AG04450 (cell line): ENCODE measurements at regions not wholly inside any gene's neighbourhood (a gene's known extent, or its start where the extent isn't known, plus 50 kb on each side); places are given as distances from the start of the nearest gene placed in this dataset.
"Not testable (repeated sequence)": the region's sequence is repeated elsewhere in the genome, so short reads cannot be mapped to it uniquely, and the experiment has no call there.

Experiments
- CTCF ChIA-PET: fragments of 300-600, 350-600 bp; formaldehyde crosslinking; extraction: SDS; loops from one replicate; lab custom pipeline; 2022; ENCODE audit warnings: antibody characterized with exemption, inconsistent platforms; lab: Charles Lee
- POLR2A ChIA-PET: fragments of 350-600 bp; formaldehyde crosslinking; extraction: SDS; loops from one replicate; lab custom pipeline; 2021; ENCODE audit warnings: antibody characterized with exemption, inconsistent platforms; lab: Yijun Ruan, JAX
- DNase-seq: peaks from one replicate; pipeline ENCODE4 v3.0.0-alpha.2; 2011; ENCODE audit warnings: low read depth, low spot score
- H3K27ac ChIP-seq: one replicate; pipeline ENCODE4 v1.5.1; 2012; ENCODE audit warnings: low read depth, low read length, control low read depth
- H3K27me3 ChIP-seq: one replicate; pipeline ENCODE4 v1.6.0; 2012; ENCODE audit warnings: low read length; ENCODE audit not compliant: control insufficient read depth, insufficient read depth
- H3K4me3 ChIP-seq: 2 replicates; pipeline ENCODE4 v1.5.1; 2011; ENCODE audit warnings: mild to moderate bottlenecking, low read depth, low read length, control low read depth
- H3K9me3 ChIP-seq: 2 replicates; pipeline ENCODE4 v1.5.1; 2012; ENCODE audit warnings: low read length; ENCODE audit not compliant: control insufficient read depth, insufficient read depth
- CTCF ChIP-seq: IDR thresholded peaks from 2 replicates; pipeline ENCODE4 v1.5.1; 2011; ENCODE audit warnings: low read depth, low read length, control low read depth, inconsistent platforms

DNA sequence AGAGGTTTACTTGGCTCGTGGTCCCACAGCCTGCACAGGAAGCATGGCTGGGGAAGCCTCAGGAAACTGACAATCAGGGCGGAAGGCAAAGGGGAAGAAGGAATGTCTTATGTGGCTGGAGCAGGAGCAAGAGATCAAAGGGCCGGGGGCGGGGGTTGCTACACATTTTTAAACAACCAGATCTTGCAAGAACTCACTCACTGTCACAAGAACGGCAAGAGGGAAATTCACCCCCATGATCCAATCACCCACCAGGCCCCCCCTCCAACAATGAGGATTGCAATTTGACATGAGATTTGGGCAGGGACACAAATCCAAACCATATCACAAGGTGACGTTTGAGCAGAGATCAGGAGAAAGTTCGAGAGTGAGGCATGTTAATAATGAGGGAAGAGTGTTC, 163.7 kb upstream of the RPH3A start:
- no peak for TF ChIP-seq CTCF
- Histone ChIP-seq H3K27ac (no peak overlapping the region), H3K27me3 (no peaks in the 10 kb centered on the region), H3K9me3 (no peaks in the 10 kb centered on the region), H3K4me3 (no peak overlapping the region)
- POLR2A ChIA-PET: no interaction called here
- CTCF ChIA-PET: interaction anchor here (0.7 kb wide), 1 partner anchor 31 kb away, joined by 7 read pairs; no protein-coding TSS in a partner anchor
- DNase-seq: no peak

DNA sequence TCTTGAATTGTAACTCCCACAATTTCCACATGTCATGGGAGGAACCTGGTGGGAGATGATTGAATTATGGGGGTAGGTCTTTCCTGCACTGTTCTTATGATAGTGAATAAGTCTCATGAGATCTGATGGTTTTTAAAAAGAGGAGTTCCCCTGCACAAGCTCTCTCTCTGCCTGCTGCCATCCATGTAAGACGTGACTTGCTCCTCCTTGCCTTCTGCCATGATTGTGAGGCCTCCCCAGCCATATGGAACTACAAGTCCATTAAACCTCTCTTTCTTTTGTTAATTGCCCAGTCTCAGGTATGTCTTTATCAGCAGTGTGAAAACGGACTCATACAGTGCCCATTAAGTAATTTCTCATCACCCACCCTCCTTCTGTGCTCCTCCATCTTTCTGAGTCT, 159.6 kb upstream of the RPH3A start:
- DNase-seq, H3K9me3 ChIP-seq, H3K27me3 ChIP-seq, H3K4me3 ChIP-seq, POLR2A ChIA-PET, H3K27ac ChIP-seq, CTCF ChIA-PET: not testable (repeated sequence)

DNA sequence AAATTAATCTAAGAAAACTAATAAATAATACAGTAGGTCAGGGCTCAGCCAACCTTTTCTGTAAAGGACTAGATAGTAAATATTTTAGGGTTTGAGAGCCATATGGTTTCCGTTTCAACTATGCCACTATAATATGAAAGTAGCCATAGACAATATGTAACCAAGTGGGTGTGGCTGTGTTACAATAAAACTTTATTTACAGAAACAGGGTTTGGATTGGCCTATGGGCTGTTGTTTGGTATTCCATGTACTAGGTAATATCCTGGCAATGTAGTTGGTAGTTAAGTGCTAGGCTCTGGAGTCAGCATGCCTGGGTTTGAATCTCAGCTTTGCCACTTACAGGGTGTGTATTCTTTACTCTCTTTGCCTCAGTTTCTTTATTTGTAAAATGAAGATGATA, 156.5 kb upstream of the RPH3A start:
- TF ChIP-seq CTCF: no peak
- CTCF ChIA-PET: no interaction called here
- DNase-seq: no peak
- H3K9me3 ChIP-seq: no peaks in the 10 kb centered on the region
- no peak overlapping the region for H3K4me3 ChIP-seq
- no peaks in the 10 kb centered on the region for H3K27me3 ChIP-seq
- POLR2A ChIA-PET: no interaction called here
- no peak overlapping the region for H3K27ac ChIP-seq

GRCh38 chr12:112638420-112638819, 153.1 kb upstream of the RPH3A start:
- no peak for TF ChIP-seq CTCF
- H3K9me3 ChIP-seq: no peaks in the 10 kb centered on the region
- no peak overlapping the region for H3K27ac ChIP-seq
- no peak overlapping the region for H3K4me3 ChIP-seq
- CTCF ChIA-PET: no interaction called here
- no peak for DNase-seq
- H3K27me3 ChIP-seq: no peaks in the 10 kb centered on the region
- POLR2A ChIA-PET: no interaction called here

- ChIA-PET POLR2A (no interaction called here), CTCF (no interaction called here)
- H3K4me3 ChIP-seq: no peak overlapping the region
- no peak for DNase-seq
- no peak overlapping the region for H3K27ac ChIP-seq
- no peaks in the 10 kb centered on the region for H3K27me3 ChIP-seq
- no peaks in the 10 kb centered on the region for H3K9me3 ChIP-seq
- no peak for TF ChIP-seq CTCF
These were observed 146.0 kb upstream of the RPH3A start for GRCh38 chr12:112645586-112645985.

DNA sequence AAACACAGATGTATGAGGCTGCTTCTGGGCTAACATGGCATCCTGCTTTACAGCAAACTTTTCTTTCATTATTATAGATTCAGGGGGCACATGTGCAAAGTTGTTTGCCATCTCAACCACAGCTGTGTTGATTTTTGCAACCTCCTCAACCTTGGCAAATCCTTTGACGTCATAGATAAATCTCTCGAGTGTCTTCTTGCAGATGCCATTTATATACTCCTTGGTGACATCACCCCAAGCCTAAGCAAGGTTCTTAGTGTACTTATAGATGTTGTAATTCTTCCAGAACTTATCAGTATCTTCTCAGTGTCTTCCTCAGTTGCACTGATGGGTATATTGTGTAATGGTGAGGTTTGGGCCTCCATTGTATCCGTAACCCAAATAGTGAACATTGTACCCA, 135.4 kb upstream of the RPH3A start:
- CTCF ChIA-PET: no interaction called here
- H3K4me3 ChIP-seq: no peak overlapping the region
- DNase-seq: no peak

More for the DNA sequence above, 135.4 kb upstream of the RPH3A start:
- Histone ChIP-seq H3K27me3 (no peaks in the 10 kb centered on the region), H3K27ac (no peak overlapping the region), H3K9me3 (no peaks in the 10 kb centered on the region)
- TF ChIP-seq CTCF: no peak
- POLR2A ChIA-PET: no interaction called here
